IPS-NIHi11 (cell line): ENCODE measurements at regions not wholly inside any gene's neighbourhood (a gene's known extent, or its start where the extent isn't known, plus 50 kb on each side); places are given as distances from the start of the nearest gene placed in this dataset.

Source experiments
- DNase-seq: peaks from one replicate; pipeline ENCODE4 v3.0.0; 2012; ENCODE audit warnings: mixed read lengths, low spot score

GRCh38 chr11:70675697-70676374, 277.5 kb downstream of the CTTN start:
- DNase-seq = no peak

GRCh38 chr11:70677232-70677916, 279.0 kb downstream of the CTTN start:
- DNase-seq = no peak

GRCh38 chr11:70678931-70679900, 280.9 kb downstream of the CTTN start:
- DNase-seq = no peak

GRCh38 chr11:70680781-70681281, 282.5 kb downstream of the CTTN start:
- DNase-seq = no peak

GRCh38 chr11:70682056-70682455, 283.7 kb downstream of the CTTN start:
- DNase-seq = no peak

- DNase-seq = no peak
Measured at GRCh38 chr11:70682760-70683159, 284.4 kb downstream of the CTTN start.

GRCh38 chr11:70687716-70688115, 289.4 kb downstream of the CTTN start:
- no peak for DNase-seq

- no peak for DNase-seq
Measured at GRCh38 chr11:70688142-70688541, 289.8 kb downstream of the CTTN start.

GRCh38 chr11:70689764-70690163, 291.4 kb downstream of the CTTN start:
- DNase-seq = no peak

- DNase-seq = no peak
Measured at GRCh38 chr11:70692131-70692530, 293.8 kb downstream of the CTTN start.

GRCh38 chr11:70694371-70694770, 296.0 kb downstream of the CTTN start:
- DNase-seq = no peak

- no peak for DNase-seq
Measured at GRCh38 chr11:70695086-70695960, 297.0 kb downstream of the CTTN start.

GRCh38 chr11:70696076-70696475, 297.7 kb downstream of the CTTN start:
- no peak for DNase-seq

GRCh38 chr11:70696564-70696963, 298.2 kb downstream of the CTTN start:
- no peak for DNase-seq

GRCh38 chr11:70697701-70698100, 299.4 kb downstream of the CTTN start:
- DNase-seq = no peak

GRCh38 chr11:70698871-70699270, 300.5 kb downstream of the CTTN start:
- DNase-seq = no peak

- peak; percentile 81 for DNase-seq
Measured at GRCh38 chr11:70699294-70700221, 301.2 kb downstream of the CTTN start.

- DNase-seq = no peak
Measured at GRCh38 chr11:70700453-70700852, 302.1 kb downstream of the CTTN start.

GRCh38 chr11:70700871-70701270, 302.5 kb downstream of the CTTN start:
- no peak for DNase-seq

GRCh38 chr11:70702040-70702648, 303.8 kb downstream of the CTTN start:
- no peak for DNase-seq
